Loucy (cell line): ENCODE measurements at regions not wholly inside any gene's neighbourhood (a gene's known extent, or its start where the extent isn't known, plus 50 kb on each side); places are given as distances from the start of the nearest gene placed in this dataset.

Experiments
- EZH2phosphoT487 ChIP-seq: fragments of 200-600 bp; IDR thresholded peaks from 2 replicates; pipeline ENCODE4 v1.6.1; 2018; ENCODE audit warnings: antibody characterized with exemption, mild to moderate bottlenecking, moderate library complexity, borderline replicate concordance
- TF ChIP-seq, protein P1 (sequence below): fragments of 200-600 bp; sonication (generic); conservative IDR thresholded peaks from 2 replicates; pipeline ENCODE4 v1.5.1; 2014; ENCODE audit warnings: mild to moderate bottlenecking, antibody characterized with exemption, low read length

- TF ChIP-seq, protein P1, sequence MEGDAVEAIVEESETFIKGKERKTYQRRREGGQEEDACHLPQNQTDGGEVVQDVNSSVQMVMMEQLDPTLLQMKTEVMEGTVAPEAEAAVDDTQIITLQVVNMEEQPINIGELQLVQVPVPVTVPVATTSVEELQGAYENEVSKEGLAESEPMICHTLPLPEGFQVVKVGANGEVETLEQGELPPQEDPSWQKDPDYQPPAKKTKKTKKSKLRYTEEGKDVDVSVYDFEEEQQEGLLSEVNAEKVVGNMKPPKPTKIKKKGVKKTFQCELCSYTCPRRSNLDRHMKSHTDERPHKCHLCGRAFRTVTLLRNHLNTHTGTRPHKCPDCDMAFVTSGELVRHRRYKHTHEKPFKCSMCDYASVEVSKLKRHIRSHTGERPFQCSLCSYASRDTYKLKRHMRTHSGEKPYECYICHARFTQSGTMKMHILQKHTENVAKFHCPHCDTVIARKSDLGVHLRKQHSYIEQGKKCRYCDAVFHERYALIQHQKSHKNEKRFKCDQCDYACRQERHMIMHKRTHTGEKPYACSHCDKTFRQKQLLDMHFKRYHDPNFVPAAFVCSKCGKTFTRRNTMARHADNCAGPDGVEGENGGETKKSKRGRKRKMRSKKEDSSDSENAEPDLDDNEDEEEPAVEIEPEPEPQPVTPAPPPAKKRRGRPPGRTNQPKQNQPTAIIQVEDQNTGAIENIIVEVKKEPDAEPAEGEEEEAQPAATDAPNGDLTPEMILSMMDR = no peak
- TF ChIP-seq EZH2phosphoT487 = no peak
Measured at GRCh38 chr12:90672081-90672480, 282.9 kb downstream of the CCER1 start.
